B cell (primary cell): ENCODE measurements at regions not wholly inside any gene's neighbourhood (a gene's known extent, or its start where the extent isn't known, plus 50 kb on each side); places are given as distances from the start of the nearest gene placed in this dataset.

Source experiments
- ATAC-seq: fragments of 200-7000 bp; cut with Tn5 transposase; one replicate; pipeline ENCODE4 v1.10.0; 2021; ENCODE audit warnings: low read depth, mild to moderate bottlenecking, moderate number of reproducible peaks, moderate library complexity
- CTCF ChIA-PET: fragments of 350-600 bp; sonication (Branson Sonifier 250); formaldehyde crosslinking; loops from one replicate; lab custom pipeline; 2021; ENCODE audit warnings: antibody characterized with exemption, inconsistent platforms; lab: Charles Lee
- POLR2A ChIA-PET: fragments of 350-600 bp; sonication (Branson Sonifier 250); formaldehyde crosslinking; loops from one replicate; lab custom pipeline; 2021; ENCODE audit warnings: antibody characterized with exemption; lab: Charles Lee
- DNase-seq: peaks from one replicate; pipeline ENCODE4 v3.0.0; 2013
- H2AFZ ChIP-seq: 2 replicates; pipeline ENCODE4 v1.6.1; 2012; ENCODE audit warnings: mild to moderate bottlenecking, low read depth, low read length; ENCODE audit not compliant: insufficient read depth, poor library complexity, severe bottlenecking
- H3K27ac ChIP-seq, 2 donors: 1 replicate in 1 of 2; 2 replicates in 1 of 2; pipeline ENCODE4 v1.5.1; 2012 to 2013; ENCODE audit warnings: low read length in 2 of 2, mild to moderate bottlenecking in 2 of 2, moderate library complexity in 1 of 2
- H3K27me3 ChIP-seq, 4 experiments: fragments of 200-600 bp in 1 of 4; sonication (generic) in 1 of 4; replicated peaks in 1 of 4; 1 replicate in 2 of 4; 2 replicates in 2 of 4; pipeline versions ENCODE4 v1.6.1 to v1.7.0; 2013 to 2016; ENCODE audit warnings: low read length in 3 of 4, mild to moderate bottlenecking in 2 of 4, mixed read lengths in 1 of 4, moderate library complexity in 1 of 4; ENCODE audit not compliant: insufficient read depth in 4 of 4, control insufficient read depth in 3 of 4; ENCODE audit errors: control extremely low read depth in 1 of 4
- H3K36me3 ChIP-seq, 2 experiments: replicated peaks in 1 of 2; 1 replicate in 1 of 2; 2 replicates in 1 of 2; pipeline versions ENCODE4 v1.6.1 to v1.7.1; 2013; ENCODE audit warnings: low read length in 1 of 2; ENCODE audit not compliant: insufficient read depth in 2 of 2, control insufficient read depth in 1 of 2; ENCODE audit errors: control extremely low read depth in 1 of 2, extremely low read depth in 1 of 2
- H3K4me1 ChIP-seq, 2 donors: fragments of 200-600 bp in 1 of 2; sonication (generic) in 1 of 2; 1 replicate in 1 of 2; 2 replicates in 1 of 2; pipeline versions ENCODE4 v1.5.1 to v1.6.1; 2013 to 2017; ENCODE audit warnings: low read length in 2 of 2; ENCODE audit not compliant: control insufficient read depth in 2 of 2, insufficient read depth in 2 of 2
- H3K4me2 ChIP-seq: replicated peaks from 2 replicates; pipeline ENCODE3; 2012; ENCODE audit warnings: mild to moderate bottlenecking, low read depth, low read length; ENCODE audit not compliant: poor library complexity, severe bottlenecking
- H3K4me3 ChIP-seq, 5 experiments: fragments of 200-600 bp in 1 of 5; sonication (generic) in 1 of 5; 1 replicate in 3 of 5; 2 replicates in 2 of 5; pipeline versions ENCODE4 v1.5.1 to v1.7.0; 2011 to 2016; ENCODE audit warnings: low read length in 4 of 5, mild to moderate bottlenecking in 4 of 5, low read depth in 2 of 5, control low read depth in 1 of 5, moderate library complexity in 1 of 5; ENCODE audit not compliant: insufficient read depth in 1 of 5; ENCODE audit errors: control extremely low read depth in 1 of 5, extremely low read depth in 1 of 5
- H3K79me2 ChIP-seq: fragments of 200-600 bp; sonication (generic); one replicate; pipeline ENCODE4 v1.6.0; 2016; ENCODE audit warnings: low read length; ENCODE audit not compliant: control insufficient read depth, insufficient read depth
- H3K9ac ChIP-seq: fragments of 200-600 bp; sonication (generic); 2 replicates; pipeline ENCODE4 v1.6.1; 2017; ENCODE audit warnings: mild to moderate bottlenecking, low read length, moderate library complexity
- H3K9me3 ChIP-seq, 3 donors: one replicate each; pipeline versions ENCODE4 v1.6.1 to v1.7.1; 2013; ENCODE audit warnings: low read length in 2 of 3; ENCODE audit not compliant: control insufficient read depth in 2 of 3, insufficient read depth in 1 of 3; ENCODE audit errors: control extremely low read depth in 1 of 3
- H4K20me1 ChIP-seq: 2 replicates; pipeline ENCODE4 v1.6.0; 2012; ENCODE audit warnings: mild to moderate bottlenecking, low read length; ENCODE audit not compliant: insufficient read depth, control insufficient read depth, poor library complexity, severe bottlenecking
- H3K27ac Mint-ChIP-seq: one replicate; pipeline ENCODE4 v1.8.0; 2021; ENCODE audit warnings: mixed read lengths
- H3K27me3 Mint-ChIP-seq: one replicate; pipeline ENCODE4 v1.8.0; 2021; ENCODE audit warnings: mixed read lengths
- H3K4me1 Mint-ChIP-seq: one replicate; pipeline ENCODE4 v1.8.0; 2021; ENCODE audit warnings: mixed read lengths
- H3K4me3 Mint-ChIP-seq: one replicate; pipeline ENCODE4 v1.8.0; 2021; ENCODE audit warnings: mixed read lengths
- H3K9me3 Mint-ChIP-seq: one replicate; pipeline ENCODE4 v1.8.0; 2022; ENCODE audit warnings: mixed read lengths; ENCODE audit not compliant: insufficient read depth
- CTCF ChIP-seq: fragments of 200-600 bp; IDR thresholded peaks from one replicate; pipeline ENCODE4 v1.8.0; 2022; ENCODE audit warnings: antibody characterized with exemption, mild to moderate bottlenecking
- EZH2 ChIP-seq: IDR thresholded peaks from 2 replicates; pipeline ENCODE4 v1.6.1; 2012; ENCODE audit warnings: borderline replicate concordance, low read depth, mild to moderate bottlenecking, moderate library complexity, low read length; ENCODE audit not compliant: insufficient read depth, poor library complexity, severe bottlenecking
- WGBS: methylation state at CpG from one replicate; pipeline ENCODE4 v1.1.5; 2013; ENCODE audit warnings: missing lambda C conversion rate; ENCODE audit not compliant: insufficient coverage; 5-methylcytosine and 5-hydroxymethylcytosine counted together
- intact Hi-C: fragments of 100-400 bp; cut with micrococcal nuclease; formaldehyde crosslinking; loops from one replicate; pipeline ENCODE4 v1.10.0; 2022

- Histone ChIP-seq H3K27ac (no peak overlapping the region), H3K27me3 (no peaks in the 10 kb centered on the region), H3K36me3 (no peaks in the 10 kb centered on the region), H3K9me3 (no peaks in the 10 kb centered on the region), H2AFZ (no peak overlapping the region), H3K79me2 (no peaks in the 10 kb centered on the region), H3K4me1 (no peaks in the 10 kb centered on the region), H3K4me2 (no peak overlapping the region), H3K4me3 (no peak overlapping the region), H3K9ac (no peak overlapping the region), H4K20me1 (no peaks in the 10 kb centered on the region)
- no CpG with 5 or more reads among the region's 2 CpGs for WGBS
- ATAC-seq: no peak
- Mint-ChIP-seq H3K4me1 (no peaks in the 10 kb centered on the region), H3K27ac (no peak overlapping the region), H3K9me3 (no peaks in the 10 kb centered on the region), H3K4me3 (no peak overlapping the region), H3K27me3 (peaks cover 10% of the 10 kb centered on the region)
- intact Hi-C loops: no loop called here
- no peak for TF ChIP-seq EZH2
- no peak for TF ChIP-seq CTCF
- CTCF ChIA-PET: no interaction called here
- POLR2A ChIA-PET: no interaction called here
- no peak for DNase-seq
These were observed 267.9 kb downstream of the PARP8 start for GRCh38 chr5:50934343-50934742.

- 87% methylated on average over 2 of the region's 2 CpGs for WGBS
- no peaks in the 10 kb centered on the region for H3K4me1 Mint-ChIP-seq
- TF ChIP-seq EZH2 (no peak), CTCF (no peak)
- Histone ChIP-seq H3K79me2 (no peaks in the 10 kb centered on the region), H3K27ac (no peak overlapping the region), H3K4me2 (no peak overlapping the region), H3K4me3 (no peak overlapping the region), H2AFZ (no peak overlapping the region), H4K20me1 (no peaks in the 10 kb centered on the region), H3K27me3 (no peaks in the 10 kb centered on the region), H3K4me1 (no peaks in the 10 kb centered on the region), H3K9ac (no peak overlapping the region), H3K9me3 (peaks cover 0 to 5% (median 0%) of the 10 kb centered on the region in 3 donors), H3K36me3 (no peaks in the 10 kb centered on the region)
- H3K27me3 Mint-ChIP-seq: peaks cover 7% of the 10 kb centered on the region
- no peak overlapping the region for H3K27ac Mint-ChIP-seq
- no peak overlapping the region for H3K4me3 Mint-ChIP-seq
- ChIA-PET CTCF (no interaction called here), POLR2A (no interaction called here)
- DNase-seq (no peak), ATAC-seq (no peak)
- intact Hi-C loops: no loop called here
- peaks cover 8% of the 10 kb centered on the region for H3K9me3 Mint-ChIP-seq
These were observed 278.7 kb downstream of the PARP8 start for GRCh38 chr5:50945139-50945538.
